HG03060 (cell line): ENCODE measurements at regions not wholly inside any gene's neighbourhood (a gene's known extent, or its start where the extent isn't known, plus 50 kb on each side); places are given as distances from the start of the nearest gene placed in this dataset.
"Not testable (repeated sequence)": the region's sequence is repeated elsewhere in the genome, so short reads cannot be mapped to it uniquely, and the experiment has no call there.

Source experiments
- ATAC-seq: cut with Tn5 transposase; IDR thresholded peaks from one replicate; pipeline ENCODE4 v1.9.1; 2021; ENCODE audit warnings: low read depth, moderate number of reproducible peaks; ENCODE audit not compliant: unreplicated experiment

- ATAC-seq = no peak
These were observed 57.0 kb downstream of the MSTN start for GRCh38 chr2:190005513-190005912.

GRCh38 chr2:189999661-190000060, 62.9 kb downstream of the MSTN start:
- no peak for ATAC-seq

GRCh38 chr2:189998665-189999064, 63.9 kb downstream of the MSTN start:
- ATAC-seq = not testable (repeated sequence)

- no peak for ATAC-seq
These were observed 65.5 kb downstream of the MSTN start for GRCh38 chr2:189997016-189997415.

- ATAC-seq = no peak
These were observed 66.8 kb downstream of the MSTN start for GRCh38 chr2:189995679-189996078.

GRCh38 chr2:189982780-189983394, 79.6 kb downstream of the MSTN start:
- ATAC-seq = no peak

- no peak for ATAC-seq
These were observed 80.4 kb downstream of the MSTN start for GRCh38 chr2:189982087-189982486.

- not testable (repeated sequence) for ATAC-seq
These were observed 86.0 kb downstream of the MSTN start for GRCh38 chr2:189976488-189976887.

GRCh38 chr2:189960346-189960745, 102.2 kb downstream of the MSTN start:
- ATAC-seq = no peak

GRCh38 chr2:189959450-189959849, 103.1 kb downstream of the MSTN start:
- ATAC-seq = no peak

- peak; percentile 31 for ATAC-seq
These were observed 107.5 kb downstream of the MSTN start for GRCh38 chr2:189954989-189955388.

GRCh38 chr2:189952536-189953109, 109.9 kb downstream of the MSTN start:
- peak; percentile 91 for ATAC-seq

- ATAC-seq = peak; percentile 15
These were observed 110.6 kb downstream of the MSTN start for GRCh38 chr2:189951791-189952535.

- ATAC-seq = no peak
These were observed 119.5 kb downstream of the MSTN start for GRCh38 chr2:189943009-189943408.

- ATAC-seq = no peak
These were observed 121.6 kb downstream of the MSTN start for GRCh38 chr2:189940913-189941312.

GRCh38 chr2:189937691-189938090, 124.8 kb downstream of the MSTN start:
- no peak for ATAC-seq

GRCh38 chr2:189933911-189934399, 128.6 kb downstream of the MSTN start:
- ATAC-seq = no peak

GRCh38 chr2:189933041-189933440, 129.5 kb downstream of the MSTN start:
- ATAC-seq = peak; percentile 86

GRCh38 chr2:189927823-189928222, 134.7 kb downstream of the MSTN start:
- ATAC-seq = no peak
